IMR-90 (cell line): ENCODE measurements at regions not wholly inside any gene's neighbourhood (a gene's known extent, or its start where the extent isn't known, plus 50 kb on each side); places are given as distances from the start of the nearest gene placed in this dataset.
A peak's percentile ranks its signal among the peaks of the same experiment; 100 is the strongest.

ENCODE experiments used
- ATAC-seq: fragments of 200-7000 bp; cut with Tn5 transposase; 2 replicates; pipeline ENCODE4 v1.9.1; 2020; ENCODE audit warnings: low read depth, mild to moderate bottlenecking, moderate library complexity
- BruUV-seq: library from RNA; stranded (reverse); fragments of 400-500 nt; replicated peaks from 2 replicates; lab custom pipeline; 2021; lab: Mats Ljungman, UMichigan
- CTCF ChIA-PET: fragments of 300-600 bp; formaldehyde crosslinking; extraction: SDS; loops from one replicate; lab custom pipeline; 2021; ENCODE audit warnings: antibody characterized with exemption; lab: Yijun Ruan, JAX
- POLR2A ChIA-PET: fragments of 300-600 bp; sonication (Branson Sonifier 250); formaldehyde crosslinking; loops from one replicate; lab custom pipeline; 2022; ENCODE audit warnings: antibody characterized with exemption; ENCODE audit not compliant: unreplicated experiment; lab: Charles Lee
- DNase-seq: peaks from one replicate; pipeline ENCODE4 v3.0.0; 2013
- H2AFZ ChIP-seq: replicated peaks from 2 replicates; pipeline ENCODE3; 2013; ENCODE audit warnings: low read length, mild to moderate bottlenecking; ENCODE audit not compliant: poor library complexity
- H2AK5ac ChIP-seq: 2 replicates; pipeline ENCODE4 v1.6.1; 2013; ENCODE audit warnings: low read depth, low read length, inconsistent platforms
- H2AK9ac ChIP-seq: replicated peaks from 2 replicates; pipeline ENCODE3; 2013; ENCODE audit warnings: mild to moderate bottlenecking, low read depth, low read length, moderate library complexity; ENCODE audit not compliant: poor library complexity
- H2BK120ac ChIP-seq: 2 replicates; pipeline ENCODE4 v1.6.1; 2013; ENCODE audit warnings: low read depth, low read length, inconsistent platforms
- H2BK15ac ChIP-seq: 3 replicates; pipeline ENCODE4 v1.6.1; 2013; ENCODE audit warnings: low read depth, low read length, inconsistent platforms
- H2BK20ac ChIP-seq: 2 replicates; pipeline ENCODE4 v1.6.1; 2013; ENCODE audit warnings: low read depth, mild to moderate bottlenecking, inconsistent platforms, low read length, moderate library complexity
- H2BK5ac ChIP-seq: 2 replicates; pipeline ENCODE4 v1.6.1; 2013; ENCODE audit warnings: mild to moderate bottlenecking, low read depth, low read length, inconsistent platforms; ENCODE audit not compliant: poor library complexity, severe bottlenecking
- H3K14ac ChIP-seq: replicated peaks from 2 replicates; pipeline ENCODE4 v1.6.1; 2013; ENCODE audit warnings: low read depth, low read length, inconsistent platforms
- H3K18ac ChIP-seq: 2 replicates; pipeline ENCODE4 v1.6.1; 2013; ENCODE audit warnings: low read depth, low read length, control low read depth
- H3K23ac ChIP-seq: 2 replicates; pipeline ENCODE4 v1.6.1; 2013; ENCODE audit warnings: low read depth, low read length, inconsistent platforms
- H3K27ac ChIP-seq: 2 replicates; pipeline ENCODE4 v1.5.1; 2013; ENCODE audit warnings: mild to moderate bottlenecking, control low read depth, low read length; ENCODE audit not compliant: insufficient read depth
- H3K27me3 ChIP-seq: 2 replicates; pipeline ENCODE4 v1.6.1; 2013; ENCODE audit warnings: low read length; ENCODE audit not compliant: control insufficient read depth, insufficient read depth
- H3K36me3 ChIP-seq: 2 replicates; pipeline ENCODE4 v1.6.1; 2013; ENCODE audit warnings: low read length, mixed read lengths; ENCODE audit not compliant: control insufficient read depth, insufficient read depth
- H3K4ac ChIP-seq: 2 replicates; pipeline ENCODE4 v1.6.1; 2013; ENCODE audit warnings: low read depth, low read length, inconsistent platforms
- H3K4me1 ChIP-seq: 2 replicates; pipeline ENCODE4 v1.6.1; 2013; ENCODE audit warnings: low read length, mixed read lengths; ENCODE audit not compliant: control insufficient read depth, insufficient read depth
- H3K4me2 ChIP-seq: 2 replicates; pipeline ENCODE4 v1.6.1; 2013; ENCODE audit warnings: low read depth, mild to moderate bottlenecking, control low read depth, low read length, moderate library complexity
- H3K4me3 ChIP-seq: 2 replicates; pipeline ENCODE4 v1.5.1; 2013; ENCODE audit warnings: low read depth, mild to moderate bottlenecking, control low read depth, low read length, moderate library complexity; ENCODE audit not compliant: insufficient read depth
- H3K56ac ChIP-seq: 2 replicates; pipeline ENCODE4 v1.6.1; 2013; ENCODE audit warnings: low read length, inconsistent platforms; ENCODE audit not compliant: insufficient read depth; ENCODE audit errors: extremely low read depth
- H3K79me1 ChIP-seq, 2 experiments: 2 replicates each; pipeline ENCODE4 v1.6.1; 2013; ENCODE audit warnings: low read length in 2 of 2, inconsistent platforms in 1 of 2, low read depth in 1 of 2
- H3K9ac ChIP-seq: 2 replicates; pipeline ENCODE4 v1.6.1; 2013; ENCODE audit warnings: low read depth, low read length, control low read depth
- H3K9me1 ChIP-seq: 2 replicates; pipeline ENCODE4 v1.6.1; 2013; ENCODE audit warnings: low read length, inconsistent platforms; ENCODE audit not compliant: insufficient read depth
- H3K9me3 ChIP-seq: 2 replicates; pipeline ENCODE4 v1.6.1; 2013; ENCODE audit warnings: low read length; ENCODE audit not compliant: control insufficient read depth, insufficient read depth
- H4K20me1 ChIP-seq: 2 replicates; pipeline ENCODE4 v1.6.1; 2013; ENCODE audit warnings: low read length, inconsistent platforms; ENCODE audit not compliant: insufficient read depth
- H4K5ac ChIP-seq: 2 replicates; pipeline ENCODE4 v1.6.1; 2013; ENCODE audit warnings: mild to moderate bottlenecking, low read depth, low read length, control low read depth
- H4K8ac ChIP-seq, 2 experiments: 2 replicates each; pipeline ENCODE4 v1.6.1; 2013; ENCODE audit warnings: low read depth in 2 of 2, low read length in 2 of 2, control low read depth in 1 of 2, inconsistent platforms in 1 of 2
- H4K91ac ChIP-seq: 2 replicates; pipeline ENCODE4 v1.6.1; 2013; ENCODE audit warnings: low read depth, low read length, inconsistent platforms; ENCODE audit not compliant: insufficient read depth
- CHD1 ChIP-seq: IDR thresholded peaks from 2 replicates; pipeline ENCODE4 v1.6.1; 2012; ENCODE audit warnings: low read depth, low read length, improper control_type of control experiment
- RFX5 ChIP-seq: IDR thresholded peaks from 2 replicates; pipeline ENCODE4 v1.8.0; 2012; ENCODE audit warnings: low read depth, mild to moderate bottlenecking, low read length, moderate library complexity
- WGBS, 2 experiments: methylation state at CpG; one replicate each; pipeline versions ENCODE4 v1.1.5 to v1.1.7; 2013; ENCODE audit warnings: missing lambda C conversion rate in 2 of 2; ENCODE audit not compliant: insufficient read length in 1 of 2; ENCODE audit errors: extremely low coverage in 2 of 2; 5-methylcytosine and 5-hydroxymethylcytosine counted together
- dilution Hi-C: fragments of 300-500 bp; cut with HindIII; formaldehyde crosslinking; loops from one replicate; pipeline ENCODE4 v1.14.3; 2018; ENCODE audit warnings: low sequenced_read_pairs; ENCODE audit not compliant: unreplicated experiment
- in situ Hi-C: fragments of 300-500 bp; cut with MboI; formaldehyde crosslinking; loops from 3 replicates; pipeline ENCODE4 v1.14.3; 2019; ENCODE audit warnings: low sequenced_read_pairs, inconsistent platforms, mixed read lengths
- intact Hi-C: fragments of 100-400 bp; cut with micrococcal nuclease; formaldehyde crosslinking; loops from 2 replicates; pipeline ENCODE4 v1.10.0; 2022
- TF ChIP-seq, protein P1 (sequence below): fragments of 150-350 bp; IDR thresholded peaks from 2 replicates; pipeline ENCODE4 v1.6.1; 2016; ENCODE audit warnings: low read depth, mild to moderate bottlenecking, low read length, moderate library complexity, borderline replicate concordance

DNA sequence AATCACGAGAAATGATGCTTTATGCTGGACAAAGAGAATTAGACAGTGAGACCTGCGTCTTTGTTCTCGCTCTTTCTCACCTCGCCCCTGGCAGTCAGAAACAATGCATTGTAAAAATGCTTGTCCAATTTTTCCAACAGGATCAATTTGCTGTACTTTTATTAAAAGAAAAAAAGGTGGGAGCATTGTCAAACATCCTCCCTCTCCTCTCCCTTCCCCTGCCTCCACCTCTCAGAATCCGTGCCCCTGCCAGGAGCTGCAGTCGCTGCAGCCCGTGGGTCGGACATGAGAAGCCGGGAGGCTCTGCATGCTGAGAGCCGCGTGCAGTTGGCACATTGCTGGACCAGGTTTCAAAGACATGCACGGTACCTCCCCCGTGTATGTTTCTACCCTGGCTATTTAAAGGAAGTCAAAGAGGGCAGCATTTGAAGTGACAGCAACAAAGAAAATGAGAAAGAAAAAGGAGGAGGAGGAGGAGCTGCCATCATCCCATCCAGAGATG, 161.0 kb upstream of the KAZN start:
- no peak overlapping the region for H3K56ac ChIP-seq
- H3K23ac ChIP-seq: no peak overlapping the region
- H3K18ac ChIP-seq: no peak overlapping the region
- ChIA-PET CTCF (no interaction called here), POLR2A (no interaction called here)
- ATAC-seq (no peak), DNase-seq (no peak)
- H3K36me3 ChIP-seq: no peaks in the 10 kb centered on the region
- H4K8ac ChIP-seq: no peak overlapping the region
- dilution Hi-C loops: no loop called here
- no peaks in the 10 kb centered on the region for H3K27me3 ChIP-seq
- H3K4me3 ChIP-seq: no peak overlapping the region
- H3K14ac ChIP-seq: no peak overlapping the region
- in situ Hi-C loops: no loop called here
- H2AK9ac ChIP-seq: no peak overlapping the region
- peaks cover 4% of the 10 kb centered on the region for H3K4me1 ChIP-seq
- H3K4me2 ChIP-seq: no peak overlapping the region
- peak overlapping the region; percentile 8; the same call in 1 of the 2 replicates for H2AK5ac ChIP-seq
- no peaks in the 10 kb centered on the region for H4K20me1 ChIP-seq
- H3K9me3 ChIP-seq: no peaks in the 10 kb centered on the region
- H2BK120ac ChIP-seq: no peak overlapping the region
- H3K4ac ChIP-seq: no peak overlapping the region
- 69% methylated on average over 8 of the region's 13 CpGs; no CpG with 5 or more reads in 1 of the 2 experiments for WGBS, 2 experiments
- TF ChIP-seq, protein P1, sequence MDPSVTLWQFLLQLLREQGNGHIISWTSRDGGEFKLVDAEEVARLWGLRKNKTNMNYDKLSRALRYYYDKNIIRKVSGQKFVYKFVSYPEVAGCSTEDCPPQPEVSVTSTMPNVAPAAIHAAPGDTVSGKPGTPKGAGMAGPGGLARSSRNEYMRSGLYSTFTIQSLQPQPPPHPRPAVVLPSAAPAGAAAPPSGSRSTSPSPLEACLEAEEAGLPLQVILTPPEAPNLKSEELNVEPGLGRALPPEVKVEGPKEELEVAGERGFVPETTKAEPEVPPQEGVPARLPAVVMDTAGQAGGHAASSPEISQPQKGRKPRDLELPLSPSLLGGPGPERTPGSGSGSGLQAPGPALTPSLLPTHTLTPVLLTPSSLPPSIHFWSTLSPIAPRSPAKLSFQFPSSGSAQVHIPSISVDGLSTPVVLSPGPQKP: no peak
- TF ChIP-seq CHD1: no peak
- no peak for TF ChIP-seq RFX5
- H3K79me1 ChIP-seq: no peaks in the 10 kb centered on the region
- no peaks in the 10 kb centered on the region for H3K9me1 ChIP-seq
- H4K91ac ChIP-seq: no peak overlapping the region
- H2BK20ac ChIP-seq: no peak overlapping the region
- no peak overlapping the region for H3K9ac ChIP-seq
- no TSS peak for BruUV-seq
- no peak overlapping the region for H2BK5ac ChIP-seq
- H4K5ac ChIP-seq: no peak overlapping the region
- no peak overlapping the region for H2BK15ac ChIP-seq
- intact Hi-C loops: no loop called here
- no peak overlapping the region for H2AFZ ChIP-seq
- H3K27ac ChIP-seq: no peak overlapping the region
